Type B pancreatic cell (in vitro differentiated cells): ENCODE measurements at regions not wholly inside any gene's neighbourhood (a gene's known extent, or its start where the extent isn't known, plus 50 kb on each side); places are given as distances from the start of the nearest gene placed in this dataset.
"Not testable (repeated sequence)": the region's sequence is repeated elsewhere in the genome, so short reads cannot be mapped to it uniquely, and the experiment has no call there.

Source experiments
- DNase-seq: peaks from one replicate; pipeline ENCODE4 v3.0.0; 2021; ENCODE audit warnings: mixed read lengths; ENCODE audit not compliant: unreplicated experiment; ENCODE audit errors: extremely low spot score
- H3K27ac Mint-ChIP-seq: 2 replicates; pipeline ENCODE4 v1.8.0; 2021; ENCODE audit warnings: mild to moderate bottlenecking, mixed read lengths
- H3K27me3 Mint-ChIP-seq: 2 replicates; pipeline ENCODE4 v1.8.0; 2021; ENCODE audit warnings: mixed read lengths
- H3K36me3 Mint-ChIP-seq: 2 replicates; pipeline ENCODE4 v1.8.0; 2021; ENCODE audit warnings: mixed read lengths
- H3K4me1 Mint-ChIP-seq: one replicate; pipeline ENCODE4 v1.8.0; 2021; ENCODE audit warnings: mixed read lengths; ENCODE audit not compliant: unreplicated experiment
- H3K4me3 Mint-ChIP-seq: 2 replicates; pipeline ENCODE4 v1.8.0; 2021; ENCODE audit warnings: mild to moderate bottlenecking, mixed read lengths
- H3K9me3 Mint-ChIP-seq: 2 replicates; pipeline ENCODE4 v1.8.0; 2021; ENCODE audit warnings: mixed read lengths
- CTCF ChIP-seq: fragments of 200-600 bp; sonication (generic); conservative IDR thresholded peaks from 2 replicates; pipeline ENCODE4 v1.5.0; 2021; ENCODE audit warnings: antibody characterized with exemption, mild to moderate bottlenecking

- no peak for TF ChIP-seq CTCF
- Mint-ChIP-seq H3K4me3 (no peak overlapping the region), H3K36me3 (no peaks in the 10 kb centered on the region), H3K9me3 (peaks cover 8% of the 10 kb centered on the region), H3K4me1 (no peaks in the 10 kb centered on the region), H3K27ac (no peak overlapping the region), H3K27me3 (peaks cover 7% of the 10 kb centered on the region)
- no peak for DNase-seq
Observed at GRCh38 chr1:213596729-213597128, 391.0 kb upstream of the PROX1 start.

- H3K4me1 Mint-ChIP-seq = no peaks in the 10 kb centered on the region
- H3K4me3 Mint-ChIP-seq = no peak overlapping the region
- TF ChIP-seq CTCF = no peak
- no peaks in the 10 kb centered on the region for H3K36me3 Mint-ChIP-seq
- H3K9me3 Mint-ChIP-seq = peaks cover 1% of the 10 kb centered on the region
- no peak for DNase-seq
- H3K27me3 Mint-ChIP-seq = peaks cover 3% of the 10 kb centered on the region
- no peak overlapping the region for H3K27ac Mint-ChIP-seq
Observed at GRCh38 chr1:213598263-213598662, 389.5 kb upstream of the PROX1 start.

- Mint-ChIP-seq H3K27ac (no peak overlapping the region), H3K4me1 (peaks cover 4% of the 10 kb centered on the region), H3K36me3 (no peaks in the 10 kb centered on the region), H3K27me3 (peaks cover 7% of the 10 kb centered on the region), H3K9me3 (no peaks in the 10 kb centered on the region), H3K4me3 (no peak overlapping the region)
- TF ChIP-seq CTCF = no peak
- DNase-seq = no peak
Observed at GRCh38 chr1:213600879-213601278, 386.9 kb upstream of the PROX1 start.

- not testable (repeated sequence) for DNase-seq, H3K4me3 Mint-ChIP-seq, H3K36me3 Mint-ChIP-seq, H3K27ac Mint-ChIP-seq, H3K9me3 Mint-ChIP-seq, H3K27me3 Mint-ChIP-seq, H3K4me1 Mint-ChIP-seq
Observed at GRCh38 chr1:213601705-213602104, 386.1 kb upstream of the PROX1 start.

GRCh38 chr1:213602796-213603486 lies 384.8 kb upstream of the PROX1 start:
- Mint-ChIP-seq H3K27me3 (peaks cover 9% of the 10 kb centered on the region), H3K9me3 (no peaks in the 10 kb centered on the region), H3K27ac (no peak overlapping the region), H3K36me3 (no peaks in the 10 kb centered on the region), H3K4me1 (peaks cover 6% of the 10 kb centered on the region), H3K4me3 (no peak overlapping the region)
- no peak for DNase-seq
- no peak for TF ChIP-seq CTCF

GRCh38 chr1:213604477-213604876 lies 383.3 kb upstream of the PROX1 start:
- Mint-ChIP-seq H3K36me3 (no peaks in the 10 kb centered on the region), H3K4me3 (no peak overlapping the region), H3K27me3 (peaks cover 9% of the 10 kb centered on the region), H3K27ac (no peak overlapping the region), H3K9me3 (no peaks in the 10 kb centered on the region), H3K4me1 (peaks cover 6% of the 10 kb centered on the region)
- DNase-seq = no peak
- no peak for TF ChIP-seq CTCF
